Right atrium auricular region (tissue), 2 donors: ENCODE measurements at regions not wholly inside any gene's neighbourhood (a gene's known extent, or its start where the extent isn't known, plus 50 kb on each side); places are given as distances from the start of the nearest gene placed in this dataset.

Experiments used
- DNase-seq: peaks from one replicate; pipeline ENCODE4 v3.0.0-alpha.2; 2019; ENCODE audit warnings: low spot score
- H3K27ac ChIP-seq, 2 donors: fragments of 200-600 bp; sonication (generic); 1 replicate in 1 of 2; 2 replicates in 1 of 2; pipeline ENCODE4 v1.5.1; 2016 to 2019
- H3K27me3 ChIP-seq, 2 donors: fragments of 200-600 bp; sonication (generic); one replicate each; pipeline versions ENCODE4 v1.5.1 to v1.6.0; 2017 to 2019
- H3K36me3 ChIP-seq: fragments of 200-600 bp; sonication (generic); one replicate; pipeline ENCODE4 v1.5.1; 2016
- H3K4me1 ChIP-seq, 2 donors: fragments of 200-600 bp; sonication (generic); one replicate each; pipeline versions ENCODE4 v1.5.1 to v1.6.0; 2017 to 2019
- H3K4me3 ChIP-seq, 2 donors: fragments of 200-600 bp; sonication (generic); 1 replicate in 1 of 2; 2 replicates in 1 of 2; pipeline ENCODE4 v1.5.1; 2017 to 2019; ENCODE audit warnings: mild to moderate bottlenecking in 1 of 2, moderate library complexity in 1 of 2
- H3K9me3 ChIP-seq, 2 donors: fragments of 200-600 bp; sonication (generic); one replicate each; pipeline ENCODE4 v1.5.1; 2019
- TF ChIP-seq, protein P1 (sequence below), 2 donors: fragments of 200-600 bp; sonication (generic); IDR thresholded peaks; one replicate each; pipeline ENCODE4 v1.5.1; 2019; ENCODE audit warnings: antibody characterized with exemption in 2 of 2

DNA sequence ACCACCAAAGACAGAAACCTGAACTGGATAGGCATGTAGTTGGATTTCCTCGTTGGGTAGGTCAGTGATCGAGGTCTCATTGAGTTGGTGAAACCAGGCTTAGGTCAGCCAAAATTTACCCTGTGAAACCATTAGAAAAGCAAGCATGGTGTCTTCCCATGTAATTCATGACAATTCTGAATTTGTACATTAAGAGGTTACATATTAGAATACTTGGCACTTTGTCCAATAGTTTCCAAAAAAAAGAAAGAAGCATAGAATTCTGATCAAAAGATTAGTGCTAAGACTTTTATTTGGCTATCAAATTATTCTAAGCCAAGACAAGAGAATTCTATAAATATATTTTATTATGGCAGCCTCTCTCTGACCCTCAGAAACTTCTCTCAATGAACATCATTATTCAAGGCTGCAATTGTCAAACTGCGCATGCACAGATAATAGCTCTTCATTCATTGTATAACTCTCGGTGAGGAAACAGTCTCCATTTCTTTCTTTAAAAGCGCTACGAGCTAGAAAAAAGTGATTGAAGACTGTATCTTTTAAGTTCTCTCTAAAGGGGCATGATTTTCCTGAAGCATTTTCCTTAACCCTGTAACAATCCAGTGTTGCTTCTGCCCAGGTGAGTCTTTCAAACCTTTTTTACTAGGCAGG, 79.1 kb upstream of the MYCN start:
- DNase-seq: no peak
- H3K4me3 ChIP-seq: no peak overlapping the region
- H3K27me3 ChIP-seq: no peaks in the 10 kb centered on the region
- TF ChIP-seq, protein P1, sequence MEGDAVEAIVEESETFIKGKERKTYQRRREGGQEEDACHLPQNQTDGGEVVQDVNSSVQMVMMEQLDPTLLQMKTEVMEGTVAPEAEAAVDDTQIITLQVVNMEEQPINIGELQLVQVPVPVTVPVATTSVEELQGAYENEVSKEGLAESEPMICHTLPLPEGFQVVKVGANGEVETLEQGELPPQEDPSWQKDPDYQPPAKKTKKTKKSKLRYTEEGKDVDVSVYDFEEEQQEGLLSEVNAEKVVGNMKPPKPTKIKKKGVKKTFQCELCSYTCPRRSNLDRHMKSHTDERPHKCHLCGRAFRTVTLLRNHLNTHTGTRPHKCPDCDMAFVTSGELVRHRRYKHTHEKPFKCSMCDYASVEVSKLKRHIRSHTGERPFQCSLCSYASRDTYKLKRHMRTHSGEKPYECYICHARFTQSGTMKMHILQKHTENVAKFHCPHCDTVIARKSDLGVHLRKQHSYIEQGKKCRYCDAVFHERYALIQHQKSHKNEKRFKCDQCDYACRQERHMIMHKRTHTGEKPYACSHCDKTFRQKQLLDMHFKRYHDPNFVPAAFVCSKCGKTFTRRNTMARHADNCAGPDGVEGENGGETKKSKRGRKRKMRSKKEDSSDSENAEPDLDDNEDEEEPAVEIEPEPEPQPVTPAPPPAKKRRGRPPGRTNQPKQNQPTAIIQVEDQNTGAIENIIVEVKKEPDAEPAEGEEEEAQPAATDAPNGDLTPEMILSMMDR (IDR thresholded peaks at IDR 0.05): no peak
- H3K9me3 ChIP-seq: no peaks in the 10 kb centered on the region
- H3K27ac ChIP-seq: no peak overlapping the region
- H3K36me3 ChIP-seq: no peaks in the 10 kb centered on the region
- H3K4me1 ChIP-seq: no peaks in the 10 kb centered on the region

DNA sequence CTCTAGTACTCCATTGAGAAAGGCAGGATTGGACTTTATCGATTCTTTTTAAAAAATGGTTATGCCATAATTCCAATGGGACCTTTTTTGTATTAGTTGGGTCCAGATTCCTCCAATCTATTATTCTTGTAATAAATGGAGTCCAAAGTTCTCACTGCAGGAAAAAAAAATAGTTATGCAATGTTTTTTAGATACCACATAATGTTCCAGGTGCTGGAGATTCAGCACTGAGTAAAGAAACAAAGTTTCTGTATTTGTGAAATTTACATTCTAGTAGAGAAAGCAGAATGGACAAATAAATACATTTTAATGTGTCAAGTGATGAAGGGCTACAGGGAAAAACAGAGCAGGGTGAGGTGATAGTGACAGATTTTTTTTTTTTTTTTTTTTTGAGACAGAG, 78.5 kb upstream of the MYCN start:
- Histone ChIP-seq H3K27ac (no peak overlapping the region), H3K9me3 (no peaks in the 10 kb centered on the region), H3K27me3 (no peaks in the 10 kb centered on the region), H3K36me3 (no peaks in the 10 kb centered on the region), H3K4me3 (no peak overlapping the region), H3K4me1 (no peaks in the 10 kb centered on the region)
- TF ChIP-seq, protein P1 (IDR thresholded peaks at IDR 0.05): no peak
- DNase-seq: no peak

DNA sequence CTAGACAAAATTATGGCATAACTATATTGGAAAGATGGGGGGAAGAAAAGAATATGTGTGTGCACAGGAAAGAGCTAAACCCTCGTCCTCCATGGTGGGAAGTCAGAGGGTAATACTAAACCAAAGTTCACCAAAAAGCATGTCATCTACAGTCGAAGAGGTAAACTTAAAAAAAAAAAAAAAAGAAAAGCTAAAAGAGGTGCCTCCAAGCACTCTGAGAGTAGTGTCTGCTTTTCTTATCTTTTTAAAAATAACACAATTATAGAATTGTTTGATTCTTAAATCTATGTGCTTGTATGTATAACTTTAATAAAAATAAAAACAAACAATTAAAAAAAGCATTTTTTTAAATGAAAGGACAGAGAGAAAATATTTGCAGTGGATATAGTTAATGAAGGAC, 77.3 kb upstream of the MYCN start:
- Histone ChIP-seq H3K4me3 (no peak overlapping the region), H3K27me3 (no peaks in the 10 kb centered on the region), H3K27ac (no peak overlapping the region), H3K4me1 (no peaks in the 10 kb centered on the region), H3K36me3 (no peaks in the 10 kb centered on the region), H3K9me3 (peaks cover 0 to 8% of the 10 kb centered on the region in 2 donors)
- TF ChIP-seq, protein P1 (IDR thresholded peaks at IDR 0.05): no peak
- no peak for DNase-seq

DNA sequence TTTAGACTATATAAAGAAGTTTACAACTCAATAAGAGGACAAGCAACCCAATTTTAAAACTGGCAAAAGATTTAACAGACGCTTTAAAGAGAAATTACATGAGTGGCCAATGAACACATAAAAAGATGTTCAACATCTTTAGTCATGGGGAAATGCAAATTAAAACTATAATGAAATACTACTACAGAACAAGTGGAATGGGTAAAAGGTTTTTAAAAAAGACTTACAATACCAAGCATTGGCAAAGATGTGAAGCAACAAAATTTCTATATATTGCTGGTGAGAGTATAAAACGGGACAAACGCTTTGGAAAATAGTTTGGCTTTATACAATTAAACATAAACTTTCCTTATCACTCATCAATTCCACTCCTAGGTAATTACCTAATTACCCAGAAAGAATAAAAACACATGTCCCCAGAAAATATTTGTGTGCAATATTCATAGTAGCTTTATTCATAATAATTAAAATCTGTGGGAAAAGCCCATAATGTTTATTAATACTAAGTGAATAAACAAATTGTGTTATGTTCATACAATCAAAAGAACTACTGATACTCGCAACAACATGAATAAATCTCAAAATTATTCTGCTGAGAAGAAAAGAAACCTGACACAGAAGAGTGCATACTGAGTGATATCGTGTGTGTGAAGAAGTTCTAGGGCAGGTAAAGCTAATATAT, 76.7 kb upstream of the MYCN start:
- Histone ChIP-seq H3K27me3 (no peaks in the 10 kb centered on the region), H3K27ac (no peak overlapping the region), H3K36me3 (no peaks in the 10 kb centered on the region), H3K4me1 (no peaks in the 10 kb centered on the region), H3K9me3 (peaks cover 0 to 8% of the 10 kb centered on the region in 2 donors), H3K4me3 (no peak overlapping the region)
- no peak for DNase-seq
- TF ChIP-seq, protein P1 (IDR thresholded peaks at IDR 0.05): no peak

DNA sequence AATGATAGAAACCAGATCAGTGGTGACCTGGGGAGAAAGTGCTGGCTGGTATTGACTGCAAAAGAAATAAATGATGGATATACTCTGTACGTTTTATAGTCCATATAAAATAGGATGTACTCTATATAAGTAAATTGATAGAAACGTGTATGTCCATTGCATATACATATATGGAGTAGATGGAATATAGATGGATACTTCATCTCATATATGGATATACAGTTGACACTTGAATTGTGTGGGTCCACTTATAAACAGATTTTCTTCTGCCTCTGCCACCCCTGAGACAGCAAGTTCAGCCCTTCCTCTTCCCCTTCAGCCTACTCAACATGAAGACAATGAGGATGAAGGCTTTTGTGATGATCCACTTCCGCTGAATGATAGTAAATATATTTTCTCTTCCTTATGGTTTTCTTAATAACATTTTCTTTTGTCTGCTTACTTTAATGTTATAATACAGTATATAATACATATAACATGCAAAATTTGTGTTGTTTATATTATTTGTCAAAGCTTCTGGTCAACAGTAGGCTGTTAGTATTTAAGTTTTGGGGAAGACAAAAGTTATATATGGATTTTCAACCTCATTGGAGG, 76.1 kb upstream of the MYCN start:
- no peaks in the 10 kb centered on the region for H3K36me3 ChIP-seq
- H3K27me3 ChIP-seq: no peaks in the 10 kb centered on the region
- no peaks in the 10 kb centered on the region for H3K4me1 ChIP-seq
- no peak overlapping the region for H3K4me3 ChIP-seq
- H3K9me3 ChIP-seq: peaks cover 0 to 8% of the 10 kb centered on the region in 2 donors
- no peak overlapping the region for H3K27ac ChIP-seq
- no peak for DNase-seq
- TF ChIP-seq, protein P1 (IDR thresholded peaks at IDR 0.05): no peak
